ENCODE measurements at regions not wholly inside any gene's neighbourhood (a gene's known extent, or its start where the extent isn't known, plus 50 kb on each side); places are given as distances from the start of the nearest gene placed in this dataset.

- H3K9me3 Mint-ChIP-seq: peaks cover 0 to 2% of the 10 kb centered on the region in 2 donors
- 33% methylated on average over 1 of the region's 1 CpG for WGBS (ENCODE audit: insufficient coverage)
- H3K27me3 ChIP-seq (ENCODE audit: control insufficient read depth, insufficient read depth, low read length): no peaks in the 10 kb centered on the region
- no peaks in the 10 kb centered on the region for H3K36me3 Mint-ChIP-seq
- DNase-seq (no peak), ATAC-seq (no peak)
- H3K36me3 ChIP-seq (ENCODE audit: control insufficient read depth, insufficient read depth, low read length): no peaks in the 10 kb centered on the region
- H3K4me3 Mint-ChIP-seq: no peak overlapping the region
- no peaks in the 10 kb centered on the region for H3K4me1 ChIP-seq (ENCODE audit: control insufficient read depth, insufficient read depth, low read length)
- no peaks in the 10 kb centered on the region for H3K27me3 Mint-ChIP-seq (ENCODE audit: low read depth in 2 of 2)
- no peak overlapping the region for H3K4me3 ChIP-seq (ENCODE audit: low read length)
- H3K4me1 Mint-ChIP-seq: no peaks in the 10 kb centered on the region
- no peaks in the 10 kb centered on the region for H3K9me3 ChIP-seq (ENCODE audit: control insufficient read depth, insufficient read depth, low read length)
- no peak overlapping the region for H3K27ac ChIP-seq (ENCODE audit: low read length)
- TF ChIP-seq CTCF (IDR thresholded peaks at IDR 0.05): no peak
- H3K27ac Mint-ChIP-seq: no peak overlapping the region
- intact Hi-C loops (cut with micrococcal nuclease): no loop called here
Observed at GRCh38 chr3:29145360-29145759, 135.5 kb upstream of the RBMS3 start.

- intact Hi-C loops (cut with micrococcal nuclease): no loop called here
- peaks cover 0 to 9% of the 10 kb centered on the region in 2 donors for H3K4me1 Mint-ChIP-seq
- no peak overlapping the region for H3K27ac Mint-ChIP-seq
- no peaks in the 10 kb centered on the region for H3K9me3 ChIP-seq (ENCODE audit: control insufficient read depth, insufficient read depth, low read length)
- no peak for DNase-seq
- H3K4me3 Mint-ChIP-seq: no peak overlapping the region
- no peak overlapping the region for H3K4me3 ChIP-seq (ENCODE audit: low read length)
- ATAC-seq: no peak
- H3K27me3 Mint-ChIP-seq (ENCODE audit: low read depth in 2 of 2): no peaks in the 10 kb centered on the region
- no peaks in the 10 kb centered on the region for H3K36me3 ChIP-seq (ENCODE audit: control insufficient read depth, insufficient read depth, low read length)
- no peaks in the 10 kb centered on the region for H3K4me1 ChIP-seq (ENCODE audit: control insufficient read depth, insufficient read depth, low read length)
- peaks cover 0 to 8% of the 10 kb centered on the region in 2 donors for H3K9me3 Mint-ChIP-seq
- no peak overlapping the region for H3K27ac ChIP-seq (ENCODE audit: low read length)
- no peaks in the 10 kb centered on the region for H3K27me3 ChIP-seq (ENCODE audit: control insufficient read depth, insufficient read depth, low read length)
- no peaks in the 10 kb centered on the region for H3K36me3 Mint-ChIP-seq
- no peak for TF ChIP-seq CTCF (IDR thresholded peaks at IDR 0.05)
- 78% methylated on average over 2 of the region's 2 CpGs for WGBS (ENCODE audit: insufficient coverage)
Observed at GRCh38 chr3:29152379-29152778, 128.5 kb upstream of the RBMS3 start.

GRCh38 chr3:29153811-29154210, 127.1 kb upstream of the RBMS3 start:
- intact Hi-C loops (cut with micrococcal nuclease): no loop called here
- no peak overlapping the region for H3K4me3 Mint-ChIP-seq
- H3K27me3 Mint-ChIP-seq (ENCODE audit: low read depth in 2 of 2): no peaks in the 10 kb centered on the region
- H3K27ac ChIP-seq (ENCODE audit: low read length): no peak overlapping the region
- TF ChIP-seq CTCF (IDR thresholded peaks at IDR 0.05): no peak
- no peaks in the 10 kb centered on the region for H3K4me1 ChIP-seq (ENCODE audit: control insufficient read depth, insufficient read depth, low read length)
- no peak overlapping the region for H3K27ac Mint-ChIP-seq
- H3K36me3 ChIP-seq (ENCODE audit: control insufficient read depth, insufficient read depth, low read length): no peaks in the 10 kb centered on the region
- ATAC-seq (peak in 1 of 3 donors; percentile 25), DNase-seq (peak in 1 of 2 donors; percentile 35)
- peaks cover 0 to 9% of the 10 kb centered on the region in 2 donors for H3K4me1 Mint-ChIP-seq
- H3K27me3 ChIP-seq (ENCODE audit: control insufficient read depth, insufficient read depth, low read length): no peaks in the 10 kb centered on the region
- no peaks in the 10 kb centered on the region for H3K9me3 ChIP-seq (ENCODE audit: control insufficient read depth, insufficient read depth, low read length)
- 4% methylated on average over 3 of the region's 3 CpGs for WGBS (ENCODE audit: insufficient coverage)
- H3K9me3 Mint-ChIP-seq: peaks cover 0 to 10% of the 10 kb centered on the region in 2 donors
- no peaks in the 10 kb centered on the region for H3K36me3 Mint-ChIP-seq
- H3K4me3 ChIP-seq (ENCODE audit: low read length): no peak overlapping the region

GRCh38 chr3:29156086-29156715, 124.7 kb upstream of the RBMS3 start:
- H3K27me3 ChIP-seq (ENCODE audit: control insufficient read depth, insufficient read depth, low read length): no peaks in the 10 kb centered on the region
- H3K4me1 ChIP-seq (ENCODE audit: control insufficient read depth, insufficient read depth, low read length): no peaks in the 10 kb centered on the region
- no peaks in the 10 kb centered on the region for H3K36me3 ChIP-seq (ENCODE audit: control insufficient read depth, insufficient read depth, low read length)
- H3K4me3 Mint-ChIP-seq: no peak overlapping the region
- TF ChIP-seq CTCF (IDR thresholded peaks at IDR 0.05): no peak
- no peaks in the 10 kb centered on the region for H3K36me3 Mint-ChIP-seq
- H3K9me3 Mint-ChIP-seq: peaks cover 0 to 10% of the 10 kb centered on the region in 2 donors
- H3K27ac Mint-ChIP-seq: no peak overlapping the region
- H3K27me3 Mint-ChIP-seq (ENCODE audit: low read depth in 2 of 2): no peaks in the 10 kb centered on the region
- ATAC-seq (no peak), DNase-seq (no peak)
- no peak overlapping the region for H3K4me3 ChIP-seq (ENCODE audit: low read length)
- no peaks in the 10 kb centered on the region for H3K9me3 ChIP-seq (ENCODE audit: control insufficient read depth, insufficient read depth, low read length)
- intact Hi-C loops (cut with micrococcal nuclease): no loop called here
- WGBS (ENCODE audit: insufficient coverage): 72% methylated on average over 4 of the region's 5 CpGs
- H3K4me1 Mint-ChIP-seq: peaks cover 0 to 9% of the 10 kb centered on the region in 2 donors
- H3K27ac ChIP-seq (ENCODE audit: low read length): no peak overlapping the region
